Fibroblast of lung (primary cell): ENCODE measurements at regions not wholly inside any gene's neighbourhood (a gene's known extent, or its start where the extent isn't known, plus 50 kb on each side); places are given as distances from the start of the nearest gene placed in this dataset.

ENCODE experiments used
- EZH2 ChIP-seq: IDR thresholded peaks from 2 replicates; pipeline ENCODE4 v1.5.1; 2012; ENCODE audit warnings: low read length, control low read depth, mild to moderate bottlenecking; ENCODE audit errors: missing control alignments
- TF ChIP-seq, protein P1 (sequence below), 2 donors: IDR thresholded peaks in 1 of 2; conservative IDR thresholded peaks in 1 of 2; 1 replicate in 1 of 2; 2 replicates in 1 of 2; pipeline ENCODE4 v1.5.1; 2011 to 2012; ENCODE audit warnings: low read length in 2 of 2, control low read depth in 1 of 2, inconsistent platforms in 1 of 2, low read depth in 1 of 2, mild to moderate bottlenecking in 1 of 2

DNA sequence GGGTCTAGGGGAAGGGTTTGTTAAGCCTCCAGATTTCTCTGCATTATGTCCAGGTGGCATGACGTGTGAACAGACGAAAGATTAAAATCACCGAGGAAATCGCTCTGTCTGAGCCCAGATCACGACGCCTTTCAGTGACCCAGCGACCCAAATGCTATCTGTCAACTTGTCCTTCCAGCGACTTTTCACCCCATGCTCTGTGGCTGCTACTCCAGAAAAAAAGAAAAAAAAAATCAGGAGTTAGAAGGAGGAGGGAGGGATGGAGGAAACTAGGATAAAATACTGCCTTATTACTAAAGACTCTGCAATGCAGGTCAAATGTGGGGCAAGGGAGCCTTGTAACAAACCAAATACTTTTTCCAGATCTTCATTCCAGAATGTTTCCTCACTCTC is 352.0 kb downstream of the NUF2 start:
- TF ChIP-seq, protein P1, sequence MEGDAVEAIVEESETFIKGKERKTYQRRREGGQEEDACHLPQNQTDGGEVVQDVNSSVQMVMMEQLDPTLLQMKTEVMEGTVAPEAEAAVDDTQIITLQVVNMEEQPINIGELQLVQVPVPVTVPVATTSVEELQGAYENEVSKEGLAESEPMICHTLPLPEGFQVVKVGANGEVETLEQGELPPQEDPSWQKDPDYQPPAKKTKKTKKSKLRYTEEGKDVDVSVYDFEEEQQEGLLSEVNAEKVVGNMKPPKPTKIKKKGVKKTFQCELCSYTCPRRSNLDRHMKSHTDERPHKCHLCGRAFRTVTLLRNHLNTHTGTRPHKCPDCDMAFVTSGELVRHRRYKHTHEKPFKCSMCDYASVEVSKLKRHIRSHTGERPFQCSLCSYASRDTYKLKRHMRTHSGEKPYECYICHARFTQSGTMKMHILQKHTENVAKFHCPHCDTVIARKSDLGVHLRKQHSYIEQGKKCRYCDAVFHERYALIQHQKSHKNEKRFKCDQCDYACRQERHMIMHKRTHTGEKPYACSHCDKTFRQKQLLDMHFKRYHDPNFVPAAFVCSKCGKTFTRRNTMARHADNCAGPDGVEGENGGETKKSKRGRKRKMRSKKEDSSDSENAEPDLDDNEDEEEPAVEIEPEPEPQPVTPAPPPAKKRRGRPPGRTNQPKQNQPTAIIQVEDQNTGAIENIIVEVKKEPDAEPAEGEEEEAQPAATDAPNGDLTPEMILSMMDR (conservative IDR thresholded peaks at IDR 0.05 in 1 of 2, IDR thresholded peaks at IDR 0.05 in 1 of 2; ENCODE audit: low read depth in 1 of 2, low read length in 2 of 2): no peak
- no peak for TF ChIP-seq EZH2
